PFSK-1 (cell line): ENCODE measurements at regions not wholly inside any gene's neighbourhood (a gene's known extent, or its start where the extent isn't known, plus 50 kb on each side); places are given as distances from the start of the nearest gene placed in this dataset.

Experiments
- POLR2AphosphoS5 ChIP-seq: IDR thresholded peaks from 2 replicates; pipeline ENCODE4 v1.6.1; 2012; ENCODE audit warnings: low read depth, mild to moderate bottlenecking, control low read depth, low read length, moderate library complexity
- SIN3A ChIP-seq: IDR thresholded peaks from 2 replicates; pipeline ENCODE4 v1.6.1; 2012; ENCODE audit warnings: mild to moderate bottlenecking, low read length, moderate library complexity, borderline replicate concordance; ENCODE audit not compliant: insufficient read depth
- TAF1 ChIP-seq: IDR thresholded peaks from 2 replicates; pipeline ENCODE4 v1.6.1; 2012; ENCODE audit warnings: low read length, control low read depth, borderline replicate concordance; ENCODE audit not compliant: insufficient read depth
- TF ChIP-seq, protein P1 (sequence below), 2 experiments: IDR thresholded peaks; 2 replicates each; pipeline versions ENCODE4 v1.6.1 to v1.8.0; 2011 to 2012; ENCODE audit warnings: low read depth in 2 of 2, low read length in 2 of 2, control low read depth in 1 of 2, inconsistent platforms in 1 of 2, mild to moderate bottlenecking in 1 of 2, moderate library complexity in 1 of 2; ENCODE audit not compliant: insufficient read depth in 1 of 2

DNA sequence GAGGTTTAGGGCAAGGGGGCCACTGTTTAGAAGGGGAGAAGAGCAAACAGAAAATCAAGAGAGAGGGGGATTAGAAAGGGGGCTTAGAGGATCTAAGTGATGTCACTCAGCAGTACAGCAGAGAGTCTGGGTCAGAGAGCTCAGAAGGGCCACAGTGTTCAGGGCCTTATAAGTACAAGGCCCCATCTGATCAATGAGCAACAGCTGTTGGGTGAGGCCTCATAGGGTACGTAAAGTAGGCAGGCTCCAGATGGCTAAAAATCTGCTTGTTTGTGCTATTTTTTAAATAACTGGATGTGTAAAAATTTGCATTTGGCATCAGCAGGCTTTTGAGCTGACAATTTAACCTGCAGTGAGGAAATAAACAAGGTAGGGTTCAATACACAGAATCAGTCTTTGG, 149.8 kb downstream of the SH3BGRL2 start:
- TF ChIP-seq POLR2AphosphoS5 (no peak), TAF1 (no peak), SIN3A (no peak)
- TF ChIP-seq, protein P1, sequence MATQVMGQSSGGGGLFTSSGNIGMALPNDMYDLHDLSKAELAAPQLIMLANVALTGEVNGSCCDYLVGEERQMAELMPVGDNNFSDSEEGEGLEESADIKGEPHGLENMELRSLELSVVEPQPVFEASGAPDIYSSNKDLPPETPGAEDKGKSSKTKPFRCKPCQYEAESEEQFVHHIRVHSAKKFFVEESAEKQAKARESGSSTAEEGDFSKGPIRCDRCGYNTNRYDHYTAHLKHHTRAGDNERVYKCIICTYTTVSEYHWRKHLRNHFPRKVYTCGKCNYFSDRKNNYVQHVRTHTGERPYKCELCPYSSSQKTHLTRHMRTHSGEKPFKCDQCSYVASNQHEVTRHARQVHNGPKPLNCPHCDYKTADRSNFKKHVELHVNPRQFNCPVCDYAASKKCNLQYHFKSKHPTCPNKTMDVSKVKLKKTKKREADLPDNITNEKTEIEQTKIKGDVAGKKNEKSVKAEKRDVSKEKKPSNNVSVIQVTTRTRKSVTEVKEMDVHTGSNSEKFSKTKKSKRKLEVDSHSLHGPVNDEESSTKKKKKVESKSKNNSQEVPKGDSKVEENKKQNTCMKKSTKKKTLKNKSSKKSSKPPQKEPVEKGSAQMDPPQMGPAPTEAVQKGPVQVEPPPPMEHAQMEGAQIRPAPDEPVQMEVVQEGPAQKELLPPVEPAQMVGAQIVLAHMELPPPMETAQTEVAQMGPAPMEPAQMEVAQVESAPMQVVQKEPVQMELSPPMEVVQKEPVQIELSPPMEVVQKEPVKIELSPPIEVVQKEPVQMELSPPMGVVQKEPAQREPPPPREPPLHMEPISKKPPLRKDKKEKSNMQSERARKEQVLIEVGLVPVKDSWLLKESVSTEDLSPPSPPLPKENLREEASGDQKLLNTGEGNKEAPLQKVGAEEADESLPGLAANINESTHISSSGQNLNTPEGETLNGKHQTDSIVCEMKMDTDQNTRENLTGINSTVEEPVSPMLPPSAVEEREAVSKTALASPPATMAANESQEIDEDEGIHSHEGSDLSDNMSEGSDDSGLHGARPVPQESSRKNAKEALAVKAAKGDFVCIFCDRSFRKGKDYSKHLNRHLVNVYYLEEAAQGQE (IDR thresholded peaks at IDR 0.05; ENCODE audit: insufficient read depth in 1 of 2, low read depth in 2 of 2, low read length in 2 of 2) = no peak
